HG03520 (cell line): ENCODE measurements at regions not wholly inside any gene's neighbourhood (a gene's known extent, or its start where the extent isn't known, plus 50 kb on each side); places are given as distances from the start of the nearest gene placed in this dataset.

Experiments used
- ATAC-seq: cut with Tn5 transposase; IDR thresholded peaks from one replicate; pipeline ENCODE4 v1.9.1; 2021; ENCODE audit warnings: mild to moderate bottlenecking, moderate library complexity; ENCODE audit not compliant: unreplicated experiment

DNA sequence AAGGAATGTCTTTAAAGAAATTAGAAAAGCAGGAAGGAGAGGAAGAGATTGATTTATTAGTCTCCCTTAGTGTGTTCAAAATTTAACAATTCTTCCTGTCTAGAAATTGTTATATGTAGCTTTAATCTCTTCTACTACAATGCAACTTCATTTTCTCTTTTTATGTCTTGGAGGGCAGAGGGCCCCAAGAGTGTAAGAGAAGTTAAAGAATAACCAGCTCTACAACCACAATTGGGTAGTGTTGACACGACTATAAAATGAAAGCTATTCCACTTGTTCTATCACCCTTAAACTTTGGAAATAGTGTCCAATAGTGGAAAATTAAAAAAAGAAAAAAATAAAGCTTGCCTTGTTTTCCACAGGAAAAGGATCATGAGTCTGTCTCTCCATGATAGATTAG lies 82.6 kb upstream of the DPYD start:
- ATAC-seq: no peak

- ATAC-seq: no peak
Observed at GRCh38 chr1:98002288-98002687, 81.5 kb upstream of the DPYD start.

DNA sequence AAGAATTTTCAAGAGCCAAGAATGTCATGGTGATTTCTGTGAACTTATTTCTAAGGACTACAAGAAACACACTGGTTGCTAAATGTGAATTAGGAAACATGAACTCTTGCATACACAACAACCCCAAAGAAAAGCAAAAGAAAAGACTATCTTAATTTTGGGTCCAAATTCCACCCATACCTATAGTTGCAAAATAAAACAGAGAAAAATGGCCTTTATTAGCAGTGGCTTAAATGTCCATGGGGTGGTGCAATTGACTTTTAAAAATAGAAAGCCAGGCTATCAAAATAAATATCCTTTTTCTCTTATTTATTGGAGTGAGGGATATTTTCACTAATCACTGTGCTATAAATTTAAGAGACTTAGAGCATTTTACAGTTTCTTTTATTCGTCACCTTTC lies 80.9 kb upstream of the DPYD start:
- no peak for ATAC-seq

- no peak for ATAC-seq
Observed at GRCh38 chr1:97999320-97999719, 78.5 kb upstream of the DPYD start.

DNA sequence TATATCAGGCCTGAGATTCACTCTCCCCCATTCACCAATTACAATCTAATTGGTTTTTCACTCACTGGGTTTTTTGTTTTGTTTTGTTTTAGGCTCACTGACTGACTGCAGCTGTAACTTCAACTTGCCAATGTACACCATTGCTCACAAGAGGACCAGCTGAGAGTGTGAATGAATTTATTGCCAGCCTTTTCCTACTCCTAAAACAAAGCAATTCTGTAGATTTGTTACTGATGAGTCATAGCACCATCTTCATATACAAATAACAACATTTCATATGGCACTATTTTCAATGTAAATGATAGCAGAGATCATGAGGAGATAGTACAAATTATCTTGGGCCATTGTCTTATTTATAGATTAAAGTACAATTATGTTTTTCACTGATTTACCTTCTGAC lies 76.0 kb upstream of the DPYD start:
- ATAC-seq: no peak

- ATAC-seq: no peak
Observed at GRCh38 chr1:97989094-97989680, 68.4 kb upstream of the DPYD start.

- no peak for ATAC-seq
Observed at GRCh38 chr1:97986041-97987005, 65.5 kb upstream of the DPYD start.

DNA sequence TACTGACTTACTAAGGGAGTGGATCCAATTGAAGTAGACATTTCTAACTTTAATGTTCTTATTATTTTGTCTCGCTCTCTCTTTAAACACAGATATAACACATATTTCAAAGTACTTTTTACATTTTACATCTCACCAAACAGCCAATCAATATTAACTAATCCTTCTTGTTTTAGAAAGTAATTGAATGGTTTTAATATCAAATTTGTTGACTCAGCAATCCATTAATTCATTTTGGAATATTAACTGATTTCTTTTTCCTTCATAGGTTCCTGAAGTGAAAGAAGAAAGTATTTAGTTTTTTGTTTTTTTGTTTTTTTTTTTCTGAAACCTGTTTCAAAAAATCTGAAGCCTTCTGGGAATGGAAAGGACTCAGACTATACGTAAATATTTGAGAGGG lies 62.3 kb upstream of the DPYD start:
- ATAC-seq: no peak

DNA sequence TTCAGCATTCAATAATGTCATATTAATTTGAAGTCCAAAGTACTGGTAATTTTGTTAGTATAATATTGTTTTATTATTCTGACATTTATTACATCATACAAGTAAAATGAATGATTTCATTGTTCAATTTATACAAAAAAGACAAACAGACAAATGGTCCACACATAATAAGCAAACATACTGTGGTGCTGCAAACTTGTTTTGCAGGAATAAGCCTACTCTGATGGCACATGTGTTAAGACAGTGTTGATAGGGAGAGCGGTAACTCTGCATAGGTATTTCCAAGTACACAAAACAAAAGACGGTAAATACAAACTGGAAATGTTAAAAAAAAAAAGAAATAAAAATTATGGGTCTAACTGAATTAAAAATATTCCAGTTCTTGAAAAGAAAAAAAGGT lies 59.7 kb upstream of the DPYD start:
- no peak for ATAC-seq

- no peak for ATAC-seq
Observed at GRCh38 chr1:97976801-97977200, 56.0 kb upstream of the DPYD start.
